IPS DF 4.7 (cell line): ENCODE measurements at regions not wholly inside any gene's neighbourhood (a gene's known extent, or its start where the extent isn't known, plus 50 kb on each side); places are given as distances from the start of the nearest gene placed in this dataset.

ENCODE experiments used
- DNase-seq: peaks from one replicate; pipeline ENCODE4 v3.0.0-alpha.2; 2013; ENCODE audit warnings: low spot score; ENCODE audit errors: extremely low read depth

GRCh38 chr2:34337735-34338134, 738.6 kb upstream of the FAM98A start:
- no peak for DNase-seq

GRCh38 chr2:34332813-34333212, 733.7 kb upstream of the FAM98A start:
- DNase-seq, result no peak

- DNase-seq, result no peak
Observed at GRCh38 chr2:34320056-34320455, 721.0 kb upstream of the FAM98A start.

- no peak for DNase-seq
Observed at GRCh38 chr2:34317797-34318196, 718.7 kb upstream of the FAM98A start.

GRCh38 chr2:34316788-34317187, 717.7 kb upstream of the FAM98A start:
- no peak for DNase-seq

- no peak for DNase-seq
Observed at GRCh38 chr2:34311816-34312215, 712.7 kb upstream of the FAM98A start.

- no peak for DNase-seq
Observed at GRCh38 chr2:34308140-34308539, 709.0 kb upstream of the FAM98A start.

GRCh38 chr2:34307636-34308035, 708.5 kb upstream of the FAM98A start:
- no peak for DNase-seq

GRCh38 chr2:34306745-34307144, 707.6 kb upstream of the FAM98A start:
- no peak for DNase-seq

- no peak for DNase-seq
Observed at GRCh38 chr2:34305587-34305986, 706.5 kb upstream of the FAM98A start.

GRCh38 chr2:34294961-34295360, 695.9 kb upstream of the FAM98A start:
- no peak for DNase-seq

- DNase-seq, result no peak
Observed at GRCh38 chr2:34291076-34291475, 692.0 kb upstream of the FAM98A start.

- DNase-seq, result no peak
Observed at GRCh38 chr2:34288016-34288415, 688.9 kb upstream of the FAM98A start.

- DNase-seq, result no peak
Observed at GRCh38 chr2:34280606-34281005, 681.5 kb upstream of the FAM98A start.

- DNase-seq, result no peak
Observed at GRCh38 chr2:34266908-34267697, 668.0 kb upstream of the FAM98A start.

- DNase-seq, result no peak
Observed at GRCh38 chr2:34261701-34262100, 662.6 kb upstream of the FAM98A start.

GRCh38 chr2:34254272-34254878, 655.3 kb upstream of the FAM98A start:
- DNase-seq, result no peak

- no peak for DNase-seq
Observed at GRCh38 chr2:34252111-34252510, 653.0 kb upstream of the FAM98A start.

GRCh38 chr2:34251578-34251977, 652.5 kb upstream of the FAM98A start:
- DNase-seq, result no peak

GRCh38 chr2:34244195-34244594, 645.1 kb upstream of the FAM98A start:
- no peak for DNase-seq

- DNase-seq, result no peak
Observed at GRCh38 chr2:34242763-34243123, 643.6 kb upstream of the FAM98A start.

GRCh38 chr2:34241905-34242762, 643.0 kb upstream of the FAM98A start:
- DNase-seq, result no peak
